Astrocyte of the cerebellum (primary cell): ENCODE measurements at regions not wholly inside any gene's neighbourhood (a gene's known extent, or its start where the extent isn't known, plus 50 kb on each side); places are given as distances from the start of the nearest gene placed in this dataset.

Experiments
- DNase-seq: peaks from one replicate; pipeline ENCODE4 v3.0.0-alpha.2; 2011; ENCODE audit warnings: low read depth
- H3K4me3 ChIP-seq: 2 replicates; pipeline ENCODE4 v1.5.1; 2011; ENCODE audit warnings: mild to moderate bottlenecking, low read depth, low read length, moderate library complexity
- in situ Hi-C: cut with HindIII; loops from 2 replicates; pipeline ENCODE4 v1.10.0; 2017; ENCODE audit warnings: low sequenced_read_pairs
- TF ChIP-seq, protein P1 (sequence below): IDR thresholded peaks from 2 replicates; pipeline ENCODE4 v1.5.1; 2012; ENCODE audit warnings: low read length, low read depth, moderate library complexity, mild to moderate bottlenecking; ENCODE audit errors: missing control alignments

DNA sequence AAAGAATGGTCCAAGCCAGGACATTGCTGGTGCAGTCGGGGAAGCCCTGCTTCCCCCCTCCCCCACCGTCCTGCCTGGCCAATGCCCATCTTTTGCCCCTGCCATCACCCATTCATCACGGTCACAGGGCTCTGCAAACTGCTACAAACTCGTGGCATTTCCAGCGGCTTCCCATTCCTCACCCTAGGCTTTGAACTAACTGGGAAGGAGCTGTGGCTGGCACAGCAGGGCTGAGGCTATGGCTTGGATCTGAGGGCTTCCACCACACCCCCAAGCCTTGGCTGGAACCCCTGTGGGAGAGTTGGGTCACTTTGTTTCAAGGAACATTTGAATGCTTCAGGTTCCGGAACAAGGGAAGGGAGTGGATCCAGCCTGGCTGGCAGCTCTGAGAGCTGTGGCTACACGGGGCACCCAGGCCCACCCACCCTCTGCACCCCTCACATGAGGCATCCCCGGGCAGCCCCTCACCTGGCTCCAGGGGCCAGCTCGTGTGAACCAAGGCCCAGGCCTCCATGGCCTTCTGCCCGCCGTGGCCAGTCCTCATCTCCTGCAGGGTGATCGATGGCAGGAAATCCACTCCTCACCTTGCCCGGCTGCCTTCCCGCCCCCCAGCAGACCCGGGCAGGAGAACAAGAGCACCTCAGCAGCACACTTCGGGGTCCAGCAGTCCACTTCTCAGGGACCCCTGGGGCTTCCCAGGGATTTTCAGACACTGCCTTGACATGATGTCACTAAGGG lies 58.8 kb upstream of the OTOS start:
- no peak overlapping the region for H3K4me3 ChIP-seq
- TF ChIP-seq, protein P1, sequence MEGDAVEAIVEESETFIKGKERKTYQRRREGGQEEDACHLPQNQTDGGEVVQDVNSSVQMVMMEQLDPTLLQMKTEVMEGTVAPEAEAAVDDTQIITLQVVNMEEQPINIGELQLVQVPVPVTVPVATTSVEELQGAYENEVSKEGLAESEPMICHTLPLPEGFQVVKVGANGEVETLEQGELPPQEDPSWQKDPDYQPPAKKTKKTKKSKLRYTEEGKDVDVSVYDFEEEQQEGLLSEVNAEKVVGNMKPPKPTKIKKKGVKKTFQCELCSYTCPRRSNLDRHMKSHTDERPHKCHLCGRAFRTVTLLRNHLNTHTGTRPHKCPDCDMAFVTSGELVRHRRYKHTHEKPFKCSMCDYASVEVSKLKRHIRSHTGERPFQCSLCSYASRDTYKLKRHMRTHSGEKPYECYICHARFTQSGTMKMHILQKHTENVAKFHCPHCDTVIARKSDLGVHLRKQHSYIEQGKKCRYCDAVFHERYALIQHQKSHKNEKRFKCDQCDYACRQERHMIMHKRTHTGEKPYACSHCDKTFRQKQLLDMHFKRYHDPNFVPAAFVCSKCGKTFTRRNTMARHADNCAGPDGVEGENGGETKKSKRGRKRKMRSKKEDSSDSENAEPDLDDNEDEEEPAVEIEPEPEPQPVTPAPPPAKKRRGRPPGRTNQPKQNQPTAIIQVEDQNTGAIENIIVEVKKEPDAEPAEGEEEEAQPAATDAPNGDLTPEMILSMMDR = no peak
- in situ Hi-C loops = no loop called here
- no peak for DNase-seq

DNA sequence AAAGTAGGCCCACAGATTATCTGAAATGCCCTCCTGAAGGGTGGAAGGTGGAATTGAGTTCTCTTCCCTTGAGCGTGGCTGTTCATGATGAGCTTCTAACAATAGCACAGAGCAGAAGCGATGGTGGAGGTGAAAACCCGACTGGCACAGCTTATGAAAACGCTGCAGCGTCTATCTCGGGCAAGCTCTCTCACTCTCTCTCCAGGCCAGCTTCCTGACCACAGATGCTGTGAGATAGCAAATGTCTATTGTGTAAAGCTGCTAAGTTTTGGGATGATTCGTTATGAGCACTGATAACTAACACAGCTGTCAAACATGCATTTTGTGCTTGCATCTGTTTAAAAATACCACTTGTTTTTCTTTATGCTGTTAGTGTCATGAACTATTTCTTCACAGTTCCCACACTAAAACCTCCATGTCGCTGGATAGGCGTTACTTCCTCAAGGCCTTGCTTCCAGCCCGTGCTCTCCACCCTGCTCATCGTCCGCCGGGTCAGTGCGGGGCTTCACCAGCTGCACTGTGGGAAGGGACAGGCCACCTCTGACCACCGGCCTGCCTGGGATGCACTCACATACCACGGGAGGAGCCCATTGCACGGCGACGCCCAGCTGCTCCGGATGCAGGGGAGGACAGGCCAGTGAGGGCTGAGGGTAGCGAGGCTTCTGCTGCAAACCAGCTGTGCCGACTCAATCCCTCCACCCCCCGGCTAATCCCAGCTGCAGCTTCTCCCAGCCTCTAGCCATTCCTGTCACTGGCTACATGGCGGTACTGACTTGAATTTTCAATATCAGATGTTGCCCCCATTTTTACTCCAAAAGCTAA lies 60.0 kb upstream of the OTOS start:
- in situ Hi-C loops = no loop called here
- H3K4me3 ChIP-seq = no peak overlapping the region
- TF ChIP-seq, protein P1 = no peak
- no peak for DNase-seq

DNA sequence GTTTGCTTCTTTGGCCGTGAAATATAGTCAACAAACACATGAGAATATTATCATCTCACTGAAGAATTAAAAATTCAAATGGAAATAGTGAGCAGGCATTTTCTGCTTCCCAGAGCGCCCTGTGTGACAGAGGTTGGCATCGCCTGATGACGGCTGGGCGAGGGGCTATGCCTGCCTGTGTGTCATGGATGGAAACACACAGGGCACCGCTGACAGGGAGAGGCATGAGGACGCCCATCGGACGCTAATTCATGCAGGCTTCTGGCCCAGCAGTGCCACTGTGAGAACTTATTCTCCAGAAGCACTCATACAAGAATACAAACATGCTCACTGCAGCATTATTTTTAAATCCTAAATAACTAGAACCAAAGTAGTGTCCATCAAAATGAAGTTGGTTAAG lies 61.4 kb upstream of the OTOS start:
- TF ChIP-seq, protein P1 = no peak
- in situ Hi-C loops = no loop called here
- H3K4me3 ChIP-seq = no peak overlapping the region
- DNase-seq = no peak

DNA sequence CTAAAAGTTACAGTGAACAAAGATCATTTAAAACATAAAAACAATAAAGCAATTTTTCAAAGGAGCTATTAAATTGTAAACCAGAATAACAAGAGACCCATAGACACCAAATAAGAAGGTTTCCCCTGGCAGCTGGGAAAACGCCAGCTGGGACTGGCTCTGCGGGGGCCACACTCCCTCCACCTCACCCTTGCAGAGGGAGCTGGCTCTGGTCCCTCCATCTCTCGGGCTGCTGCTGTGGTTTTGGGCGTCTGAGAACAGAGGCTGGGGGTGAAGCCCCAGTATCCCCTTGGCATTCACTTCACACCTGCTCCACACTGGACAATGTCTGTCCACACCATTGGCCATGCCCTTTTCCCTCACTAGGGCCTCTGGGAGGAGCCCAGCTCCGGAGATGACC lies 62.1 kb upstream of the OTOS start:
- no peak overlapping the region for H3K4me3 ChIP-seq
- in situ Hi-C loops = no loop called here
- TF ChIP-seq, protein P1 = no peak
- DNase-seq = no peak

DNA sequence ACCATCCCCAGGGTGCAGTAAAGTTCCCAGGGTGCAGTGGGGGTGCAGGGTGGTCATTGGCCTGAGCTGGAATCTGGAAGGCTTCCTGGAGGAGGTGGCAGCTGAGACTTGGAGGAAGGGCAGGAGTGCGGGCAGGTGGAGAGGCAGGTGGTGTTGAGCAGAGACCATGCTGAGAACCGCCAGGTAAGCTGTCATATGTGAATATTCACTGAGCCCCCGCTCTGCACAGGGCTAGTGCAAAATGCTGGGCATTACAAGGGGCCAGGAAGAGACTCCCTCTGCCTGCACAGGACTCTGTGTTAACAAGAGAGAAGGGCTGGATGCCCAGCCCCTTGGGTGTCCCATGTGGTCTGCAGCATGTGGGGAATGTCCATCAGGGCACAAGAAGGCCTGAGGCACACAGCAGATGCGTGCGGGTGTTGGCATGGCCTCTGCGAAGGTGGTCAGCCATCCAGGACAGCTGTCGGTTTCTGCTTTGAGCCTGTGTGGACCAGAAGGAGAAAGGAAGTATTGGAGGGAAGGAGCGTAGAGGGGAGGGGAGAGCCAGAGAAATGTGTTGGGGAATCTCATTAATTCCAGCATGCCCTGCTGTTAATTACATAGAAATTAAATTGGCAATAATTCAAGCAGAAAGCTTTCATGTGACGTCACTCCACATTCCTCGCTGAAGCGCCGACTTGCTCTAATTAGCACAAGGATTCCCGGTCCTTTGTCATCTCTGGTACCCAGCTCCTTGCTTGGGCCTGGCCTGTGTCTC lies 62.8 kb upstream of the OTOS start:
- no peak overlapping the region for H3K4me3 ChIP-seq
- TF ChIP-seq, protein P1 = no peak
- in situ Hi-C loops = no loop called here
- no peak for DNase-seq

DNA sequence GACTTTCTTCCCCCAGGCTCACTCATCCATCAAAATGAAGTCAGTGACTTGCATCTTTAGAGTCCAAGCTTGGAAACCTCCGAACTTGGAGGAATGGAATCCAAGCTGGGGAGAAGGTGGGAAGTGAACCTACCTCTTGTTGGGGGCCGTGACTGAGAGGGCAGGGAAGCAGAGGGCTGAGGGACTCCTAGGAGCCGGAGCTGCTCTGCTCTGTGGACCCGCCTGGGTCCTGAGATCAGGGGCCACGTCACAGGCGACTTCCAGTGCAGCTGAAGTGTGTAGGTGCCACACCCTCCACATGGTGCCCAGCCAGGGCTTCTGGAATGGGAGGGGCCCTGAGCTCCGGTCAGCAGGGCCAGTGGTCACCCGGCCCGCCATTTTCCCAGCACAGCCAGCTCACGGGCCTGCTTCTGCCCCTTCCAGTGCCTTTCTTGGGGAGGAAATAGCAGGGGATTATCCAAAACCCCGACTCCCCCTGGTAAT lies 63.4 kb upstream of the OTOS start:
- H3K4me3 ChIP-seq = no peak overlapping the region
- in situ Hi-C loops = no loop called here
- no peak for DNase-seq
- TF ChIP-seq, protein P1 = no peak
